ENCODE measurements at regions not wholly inside any gene's neighbourhood (a gene's known extent, or its start where the extent isn't known, plus 50 kb on each side); places are given as distances from the start of the nearest gene placed in this dataset.

DNA sequence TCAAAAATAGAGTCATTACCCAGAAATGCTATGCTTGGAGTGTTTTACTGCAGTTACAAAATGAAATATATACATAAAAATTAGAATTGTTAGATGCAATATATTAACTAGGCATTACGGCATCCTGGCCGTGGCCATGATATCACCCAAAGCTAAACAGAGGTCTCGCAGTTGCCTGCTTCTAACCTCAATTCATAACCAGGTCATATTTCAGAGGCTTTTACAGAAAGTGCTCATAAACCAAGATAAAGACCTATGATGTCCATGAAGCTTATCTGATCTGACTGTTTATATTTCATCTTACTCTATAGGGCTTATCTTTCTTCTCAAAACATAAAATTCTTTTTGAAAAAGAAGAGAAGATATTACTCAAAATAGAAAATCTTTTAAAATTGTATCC, 664.5 kb upstream of the SALL1 start:
- Histone ChIP-seq H3K9me3 (replicated peaks) (peaks cover 12% of the 10 kb centered on the region), H3K4me1 (no peaks in the 10 kb centered on the region), H3K36me3 (no peaks in the 10 kb centered on the region), H3K4me3 (no peak overlapping the region), H3K27ac (replicated peaks) (no peak overlapping the region), H3K27me3 (ENCODE audit: low read depth) (no peaks in the 10 kb centered on the region)
- DNase-seq, result no peak
- TF ChIP-seq, protein P1, sequence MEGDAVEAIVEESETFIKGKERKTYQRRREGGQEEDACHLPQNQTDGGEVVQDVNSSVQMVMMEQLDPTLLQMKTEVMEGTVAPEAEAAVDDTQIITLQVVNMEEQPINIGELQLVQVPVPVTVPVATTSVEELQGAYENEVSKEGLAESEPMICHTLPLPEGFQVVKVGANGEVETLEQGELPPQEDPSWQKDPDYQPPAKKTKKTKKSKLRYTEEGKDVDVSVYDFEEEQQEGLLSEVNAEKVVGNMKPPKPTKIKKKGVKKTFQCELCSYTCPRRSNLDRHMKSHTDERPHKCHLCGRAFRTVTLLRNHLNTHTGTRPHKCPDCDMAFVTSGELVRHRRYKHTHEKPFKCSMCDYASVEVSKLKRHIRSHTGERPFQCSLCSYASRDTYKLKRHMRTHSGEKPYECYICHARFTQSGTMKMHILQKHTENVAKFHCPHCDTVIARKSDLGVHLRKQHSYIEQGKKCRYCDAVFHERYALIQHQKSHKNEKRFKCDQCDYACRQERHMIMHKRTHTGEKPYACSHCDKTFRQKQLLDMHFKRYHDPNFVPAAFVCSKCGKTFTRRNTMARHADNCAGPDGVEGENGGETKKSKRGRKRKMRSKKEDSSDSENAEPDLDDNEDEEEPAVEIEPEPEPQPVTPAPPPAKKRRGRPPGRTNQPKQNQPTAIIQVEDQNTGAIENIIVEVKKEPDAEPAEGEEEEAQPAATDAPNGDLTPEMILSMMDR (IDR thresholded peaks at IDR 0.05; ENCODE audit: borderline replicate concordance), result no peak
- intact Hi-C loops (cut with micrococcal nuclease), result no loop called here

DNA sequence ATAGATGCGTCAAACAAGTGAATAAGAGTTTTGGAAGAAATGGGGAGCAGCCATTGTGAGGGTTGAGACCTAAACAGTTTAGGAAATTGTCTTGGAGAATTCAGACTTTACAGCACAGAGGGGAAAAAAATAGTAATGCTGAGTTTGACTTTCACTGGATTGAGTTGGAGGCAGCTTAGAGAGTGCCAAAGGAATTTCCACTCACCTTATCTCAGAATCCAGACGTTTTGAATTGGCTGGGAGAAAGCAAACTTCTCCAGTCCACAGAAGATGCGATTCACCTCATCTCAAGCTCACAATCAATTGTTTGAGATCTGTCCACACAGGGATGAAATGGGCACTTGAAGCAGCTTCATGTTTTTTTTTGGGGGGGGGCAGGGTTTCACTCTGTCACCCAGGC, 663.5 kb upstream of the SALL1 start:
- Histone ChIP-seq H3K9me3 (replicated peaks) (peaks cover 12% of the 10 kb centered on the region), H3K27ac (replicated peaks) (no peak overlapping the region), H3K4me3 (no peak overlapping the region), H3K4me1 (no peaks in the 10 kb centered on the region), H3K27me3 (ENCODE audit: low read depth) (no peaks in the 10 kb centered on the region), H3K36me3 (no peaks in the 10 kb centered on the region)
- no peak for DNase-seq
- intact Hi-C loops (cut with micrococcal nuclease), result no loop called here
- TF ChIP-seq, protein P1 (IDR thresholded peaks at IDR 0.05; ENCODE audit: borderline replicate concordance), result no peak

DNA sequence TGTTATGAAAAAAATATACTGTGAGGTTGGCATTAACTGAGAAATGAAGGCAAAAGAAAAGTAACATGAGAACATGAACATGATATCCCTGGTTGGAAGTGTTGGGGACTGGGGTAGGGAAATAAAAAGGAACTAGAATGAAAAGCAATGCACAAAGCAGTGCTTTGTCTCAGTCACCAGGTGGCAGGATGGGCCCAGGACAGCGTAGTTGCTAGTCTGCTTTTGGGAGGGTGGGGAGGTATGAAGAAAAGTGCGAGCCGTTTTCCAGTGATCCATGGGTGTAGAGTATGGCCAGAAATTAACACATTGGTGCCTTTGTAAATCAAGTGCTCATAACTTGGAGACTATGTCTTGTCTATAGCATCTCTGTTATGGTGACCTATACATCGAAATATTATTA, 662.5 kb upstream of the SALL1 start:
- H3K27ac ChIP-seq (replicated peaks), result no peak overlapping the region
- intact Hi-C loops (cut with micrococcal nuclease), result no loop called here
- no peak for DNase-seq

DNA sequence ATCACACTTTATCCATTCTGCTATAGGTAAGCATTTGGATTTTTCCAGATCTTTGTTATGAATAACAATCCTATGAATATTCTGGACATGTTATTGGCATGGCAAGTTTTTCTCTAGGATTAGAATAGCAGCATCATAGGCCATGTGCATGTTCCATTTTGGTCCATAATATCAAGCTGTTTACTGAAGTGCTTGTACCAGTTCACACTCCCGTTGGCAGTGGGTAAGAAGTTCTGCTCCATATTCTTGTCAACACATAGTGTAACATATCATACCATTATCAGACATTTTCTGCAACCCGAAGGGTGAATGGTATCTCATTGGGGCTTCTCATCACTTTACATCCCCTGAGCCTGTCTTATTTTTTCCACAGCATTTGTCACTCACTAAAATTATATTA, 661.9 kb upstream of the SALL1 start:
- H3K27me3 ChIP-seq (ENCODE audit: low read depth), result no peaks in the 10 kb centered on the region
- intact Hi-C loops (cut with micrococcal nuclease), result no loop called here
- no peaks in the 10 kb centered on the region for H3K4me1 ChIP-seq
- TF ChIP-seq, protein P1 (IDR thresholded peaks at IDR 0.05; ENCODE audit: borderline replicate concordance), result no peak
- H3K27ac ChIP-seq (replicated peaks), result no peak overlapping the region
- H3K4me3 ChIP-seq, result no peak overlapping the region
- H3K9me3 ChIP-seq (replicated peaks), result peaks cover 19% of the 10 kb centered on the region
- DNase-seq, result no peak
- H3K36me3 ChIP-seq, result no peaks in the 10 kb centered on the region

More for the DNA sequence above, 662.5 kb upstream of the SALL1 start:
- no peaks in the 10 kb centered on the region for H3K27me3 ChIP-seq (ENCODE audit: low read depth)
- no peaks in the 10 kb centered on the region for H3K36me3 ChIP-seq
- TF ChIP-seq, protein P1 (IDR thresholded peaks at IDR 0.05; ENCODE audit: borderline replicate concordance), result no peak
- H3K9me3 ChIP-seq (replicated peaks), result peaks cover 12% of the 10 kb centered on the region
- H3K4me3 ChIP-seq, result no peak overlapping the region
- no peaks in the 10 kb centered on the region for H3K4me1 ChIP-seq

DNA sequence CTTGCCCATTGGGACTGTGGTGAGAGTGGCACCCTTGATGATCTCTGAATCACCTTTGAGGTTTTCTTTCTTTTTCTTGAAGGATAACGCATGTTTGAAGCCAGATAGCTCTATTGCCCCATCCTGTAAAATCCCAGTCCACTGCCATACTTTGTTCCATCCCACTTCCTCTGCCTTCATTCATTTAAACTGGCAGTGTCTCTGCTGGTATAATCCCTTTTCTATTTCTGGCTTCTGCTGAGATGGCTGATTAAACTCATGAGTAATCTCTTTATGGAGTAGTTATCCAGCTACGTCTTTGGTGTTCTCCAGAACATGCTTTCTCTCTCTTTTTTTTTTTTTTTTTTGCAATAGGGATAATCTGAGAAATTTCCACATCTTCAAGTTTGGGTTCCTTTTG, 656.5 kb upstream of the SALL1 start:
- TF ChIP-seq, protein P1 (IDR thresholded peaks at IDR 0.05; ENCODE audit: borderline replicate concordance), result no peak
- no peak overlapping the region for H3K4me3 ChIP-seq
- no peaks in the 10 kb centered on the region for H3K27me3 ChIP-seq (ENCODE audit: low read depth)
- intact Hi-C loops (cut with micrococcal nuclease), result no loop called here
- no peaks in the 10 kb centered on the region for H3K36me3 ChIP-seq
- no peaks in the 10 kb centered on the region for H3K4me1 ChIP-seq
- H3K9me3 ChIP-seq (replicated peaks), result peaks cover 10% of the 10 kb centered on the region
- no peak for DNase-seq
- H3K27ac ChIP-seq (replicated peaks), result no peak overlapping the region

DNA sequence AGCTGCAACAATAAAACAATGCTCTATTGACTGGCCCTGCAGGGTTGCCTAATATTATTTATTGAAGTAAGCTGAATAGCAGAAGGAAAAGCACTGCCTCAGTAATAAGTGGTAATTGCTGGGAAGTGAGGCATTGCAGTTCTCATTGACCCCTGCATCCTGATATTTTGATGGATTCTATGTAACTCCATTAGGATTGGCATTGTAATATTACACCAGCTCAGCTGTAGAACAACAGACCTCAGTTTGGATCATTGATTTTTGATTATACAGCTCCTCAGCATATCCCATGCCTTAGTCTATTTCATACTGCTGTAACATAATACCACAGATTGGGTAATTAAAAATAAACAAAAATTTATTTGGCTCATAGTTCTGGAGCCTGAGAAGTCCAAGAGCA, 650.6 kb upstream of the SALL1 start:
- TF ChIP-seq, protein P1 (IDR thresholded peaks at IDR 0.05; ENCODE audit: borderline replicate concordance), result no peak

More for the DNA sequence above, 650.6 kb upstream of the SALL1 start:
- DNase-seq, result no peak
- H3K4me1 ChIP-seq, result no peaks in the 10 kb centered on the region
- H3K4me3 ChIP-seq, result no peak overlapping the region
- H3K27ac ChIP-seq (replicated peaks), result no peak overlapping the region
- no peaks in the 10 kb centered on the region for H3K36me3 ChIP-seq
- intact Hi-C loops (cut with micrococcal nuclease), result no loop called here
- no peaks in the 10 kb centered on the region for H3K27me3 ChIP-seq (ENCODE audit: low read depth)
- peaks cover 12% of the 10 kb centered on the region for H3K9me3 ChIP-seq (replicated peaks)

All from left ventricle myocardium inferior (tissue), 1 donor.